HepG2 (cell line): ENCODE measurements at regions not wholly inside any gene's neighbourhood (a gene's known extent, or its start where the extent isn't known, plus 50 kb on each side); places are given as distances from the start of the nearest gene placed in this dataset.
A peak's percentile ranks its signal among the peaks of the same experiment; 100 is the strongest.
"Not testable (repeated sequence)": the region's sequence is repeated elsewhere in the genome, so short reads cannot be mapped to it uniquely, and the experiment has no call there.

Source experiments
- ATAC-seq: fragments of 200-7000 bp; cut with Tn5 transposase; 3 replicates; pipeline ENCODE4 v1.9.1; 2020; ENCODE audit warnings: mild to moderate bottlenecking, moderate library complexity
- BruUV-seq: library from RNA; stranded (reverse); fragments of 400-500 nt; replicated peaks from 2 replicates; lab custom pipeline; 2021; lab: Mats Ljungman, UMichigan
- CTCF ChIA-PET: fragments of 300-600 bp; formaldehyde crosslinking; extraction: SDS; loops from one replicate; lab custom pipeline; 2021; ENCODE audit warnings: low total read pairs, inconsistent platforms, low intra/inter-chr PET ratio; lab: Yijun Ruan, JAX
- POLR2A ChIA-PET: fragments of 350-600 bp; sonication (Branson Sonifier 250); formaldehyde crosslinking; loops from one replicate; lab custom pipeline; 2020; ENCODE audit warnings: antibody characterized with exemption, inconsistent platforms; lab: Yijun Ruan, JAX
- DNase-seq: peaks from one replicate; pipeline ENCODE4 v3.0.0-alpha.2; 2015; ENCODE audit warnings: low spot score
- FAIRE-seq: peaks from 3 replicates; lab custom pipeline; 2011; peaks lifted over from hg19 to GRCh38; lab: Jason Lieb, UNC
- H2AFZ ChIP-seq: one replicate; pipeline ENCODE4 v1.6.1; 2011; ENCODE audit warnings: low read length, inconsistent platforms
- H3K27ac ChIP-seq: fragments of 300-600 bp; 3 replicates; pipeline ENCODE4 v1.8.0; 2011; ENCODE audit warnings: mixed run types, mild to moderate bottlenecking, mixed read lengths, low read length, inconsistent platforms; ENCODE audit not compliant: insufficient read depth; ENCODE audit errors: extremely low read length
- H3K27me3 ChIP-seq, 2 experiments: fragments of 200-600 bp in 1 of 2; 2 replicates in 1 of 2; 3 replicates in 1 of 2; pipeline versions ENCODE4 v1.6.0 to v1.8.0; 2011; ENCODE audit warnings: low read length in 2 of 2, mild to moderate bottlenecking in 2 of 2, moderate library complexity in 2 of 2, inconsistent platforms in 1 of 2; ENCODE audit not compliant: insufficient read depth in 2 of 2, control insufficient read depth in 1 of 2
- H3K36me3 ChIP-seq, 2 experiments: fragments of 200-600 bp in 1 of 2; replicated peaks in 1 of 2; 2 replicates in 1 of 2; 3 replicates in 1 of 2; pipeline versions ENCODE4 v1.5.1 to v1.8.0; 2011; ENCODE audit warnings: low read length in 2 of 2, inconsistent platforms in 1 of 2; ENCODE audit not compliant: insufficient read depth in 2 of 2, control insufficient read depth in 1 of 2
- H3K4me1 ChIP-seq: 2 replicates; pipeline ENCODE4 v1.5.1; 2012; ENCODE audit warnings: low read length, inconsistent platforms; ENCODE audit not compliant: insufficient read depth
- H3K4me2 ChIP-seq: 2 replicates; pipeline ENCODE4 v1.6.0; 2011; ENCODE audit warnings: low read depth, low read length, inconsistent platforms
- H3K4me3 ChIP-seq, 3 experiments: fragments of 200-600 bp in 1 of 3; sonication (generic), shearing (Covaris generic) in 1 of 3; replicated peaks in 1 of 3; 2 replicates each; pipeline ENCODE4 v1.5.1; 2011 to 2016; ENCODE audit warnings: low read length in 3 of 3, inconsistent platforms in 2 of 3, low read depth in 2 of 3, mild to moderate bottlenecking in 2 of 3, control low read depth in 1 of 3, mixed read lengths in 1 of 3; ENCODE audit not compliant: insufficient read depth in 1 of 3
- H3K79me2 ChIP-seq: one replicate; pipeline ENCODE4 v1.6.1; 2011; ENCODE audit warnings: low read length, inconsistent platforms; ENCODE audit not compliant: insufficient read depth
- H3K9ac ChIP-seq: 2 replicates; pipeline ENCODE4 v1.6.0; 2011; ENCODE audit warnings: mild to moderate bottlenecking, low read depth, low read length, inconsistent platforms; ENCODE audit not compliant: insufficient read depth
- H3K9me3 ChIP-seq: 2 replicates; pipeline ENCODE4 v1.5.1; 2012; ENCODE audit warnings: mild to moderate bottlenecking, low read length
- H4K20me1 ChIP-seq: 2 replicates; pipeline ENCODE4 v1.6.0; 2011; ENCODE audit warnings: inconsistent platforms, mild to moderate bottlenecking, low read length, moderate library complexity; ENCODE audit not compliant: insufficient read depth
- HES4 ChIP-seq: sonication (generic); formaldehyde crosslinking; IDR thresholded peaks from 2 replicates; pipeline ENCODE4 v1.9.0; 2021; ENCODE audit warnings: mild to moderate bottlenecking, missing genetic modification reagents, borderline replicate concordance
- ISX ChIP-seq: sonication (generic); formaldehyde crosslinking; conservative IDR thresholded peaks from 2 replicates; pipeline ENCODE4 v1.5.0; 2020; ENCODE audit warnings: missing genetic modification reagents
- RAD21 ChIP-seq: fragments of 450-650 bp; formaldehyde crosslinking; IDR thresholded peaks from 2 replicates; pipeline ENCODE4 v1.5.0; 2020; ENCODE audit warnings: mild to moderate bottlenecking
- SPEN ChIP-seq: sonication (generic); formaldehyde crosslinking; IDR thresholded peaks from 2 replicates; pipeline ENCODE4 v1.5.1; 2020; ENCODE audit warnings: low read depth, mild to moderate bottlenecking, missing genetic modification reagents
- TP53 ChIP-seq: sonication (generic); formaldehyde crosslinking; conservative IDR thresholded peaks from 2 replicates; pipeline ENCODE4 v1.4.0; 2020; ENCODE audit warnings: missing genetic modification reagents
- ZBTB21 ChIP-seq: sonication (generic); formaldehyde crosslinking; IDR thresholded peaks from 2 replicates; pipeline ENCODE4 v1.4.0; 2020; ENCODE audit warnings: missing genetic modification reagents
- WGBS: methylation state at CpG from one replicate; pipeline ENCODE4 v1.1.6; 2017; ENCODE audit warnings: low lambda C conversion rate; 5-methylcytosine and 5-hydroxymethylcytosine counted together
- in situ Hi-C: cut with HindIII; loops from 2 replicates; pipeline ENCODE4 v1.10.0; 2017; ENCODE audit warnings: low pct_unique_long_range_greater_than_20kb; ENCODE audit not compliant: extremely low pct_ligation_motif_present
- intact Hi-C: fragments of 100-400 bp; cut with micrococcal nuclease; formaldehyde crosslinking; loops from one replicate; pipeline ENCODE4 v1.10.0; 2022; ENCODE audit not compliant: unreplicated experiment
- TF ChIP-seq, protein P1 (sequence below): sonication (generic); formaldehyde crosslinking; IDR thresholded peaks from 2 replicates; pipeline ENCODE4 v1.4.0; 2020; ENCODE audit warnings: missing genetic modification reagents, borderline replicate concordance
- TF ChIP-seq, protein P2 (sequence below): sonication (generic); formaldehyde crosslinking; conservative IDR thresholded peaks from 2 replicates; pipeline ENCODE4 v1.8.0; 2022; ENCODE audit warnings: low read depth, missing genetic modification reagents

DNA sequence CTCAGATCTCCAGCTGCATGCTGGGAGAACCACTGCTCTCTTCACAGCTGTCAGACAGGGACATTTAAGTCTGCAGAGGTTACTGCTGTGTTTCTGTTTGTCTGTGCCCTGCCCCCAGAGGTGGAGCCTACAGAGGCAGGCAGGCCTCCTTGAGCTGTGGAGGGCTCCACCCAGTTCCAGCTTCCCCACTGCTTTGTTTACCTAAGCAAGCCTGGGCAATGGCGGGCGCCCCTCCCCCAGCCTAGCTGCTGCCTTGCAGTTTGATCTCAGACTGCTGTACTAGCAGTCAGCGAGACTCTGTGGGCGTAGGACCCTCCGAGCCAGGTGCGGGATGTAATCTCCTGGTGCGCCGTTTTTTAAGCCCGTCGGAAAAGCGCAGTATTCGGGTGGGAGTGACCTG, 903.0 kb downstream of the PLOD2 start:
- BruUV-seq, POLR2A ChIA-PET, in situ Hi-C loops, H3K79me2 ChIP-seq, intact Hi-C loops, H4K20me1 ChIP-seq, ATAC-seq, H3K36me3 ChIP-seq, CTCF ChIA-PET, H3K9ac ChIP-seq, H2AFZ ChIP-seq, H3K4me3 ChIP-seq, H3K4me1 ChIP-seq, FAIRE-seq, H3K9me3 ChIP-seq, H3K27me3 ChIP-seq, H3K4me2 ChIP-seq, H3K27ac ChIP-seq: not testable (repeated sequence)
- TF ChIP-seq, protein P1, sequence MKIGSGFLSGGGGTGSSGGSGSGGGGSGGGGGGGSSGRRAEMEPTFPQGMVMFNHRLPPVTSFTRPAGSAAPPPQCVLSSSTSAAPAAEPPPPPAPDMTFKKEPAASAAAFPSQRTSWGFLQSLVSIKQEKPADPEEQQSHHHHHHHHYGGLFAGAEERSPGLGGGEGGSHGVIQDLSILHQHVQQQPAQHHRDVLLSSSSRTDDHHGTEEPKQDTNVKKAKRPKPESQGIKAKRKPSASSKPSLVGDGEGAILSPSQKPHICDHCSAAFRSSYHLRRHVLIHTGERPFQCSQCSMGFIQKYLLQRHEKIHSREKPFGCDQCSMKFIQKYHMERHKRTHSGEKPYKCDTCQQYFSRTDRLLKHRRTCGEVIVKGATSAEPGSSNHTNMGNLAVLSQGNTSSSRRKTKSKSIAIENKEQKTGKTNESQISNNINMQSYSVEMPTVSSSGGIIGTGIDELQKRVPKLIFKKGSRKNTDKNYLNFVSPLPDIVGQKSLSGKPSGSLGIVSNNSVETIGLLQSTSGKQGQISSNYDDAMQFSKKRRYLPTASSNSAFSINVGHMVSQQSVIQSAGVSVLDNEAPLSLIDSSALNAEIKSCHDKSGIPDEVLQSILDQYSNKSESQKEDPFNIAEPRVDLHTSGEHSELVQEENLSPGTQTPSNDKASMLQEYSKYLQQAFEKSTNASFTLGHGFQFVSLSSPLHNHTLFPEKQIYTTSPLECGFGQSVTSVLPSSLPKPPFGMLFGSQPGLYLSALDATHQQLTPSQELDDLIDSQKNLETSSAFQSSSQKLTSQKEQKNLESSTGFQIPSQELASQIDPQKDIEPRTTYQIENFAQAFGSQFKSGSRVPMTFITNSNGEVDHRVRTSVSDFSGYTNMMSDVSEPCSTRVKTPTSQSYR, result peak; percentile 83
- DNase-seq, result peak; percentile 2
- 61% methylated on average over 7 of the region's 12 CpGs for WGBS

DNA sequence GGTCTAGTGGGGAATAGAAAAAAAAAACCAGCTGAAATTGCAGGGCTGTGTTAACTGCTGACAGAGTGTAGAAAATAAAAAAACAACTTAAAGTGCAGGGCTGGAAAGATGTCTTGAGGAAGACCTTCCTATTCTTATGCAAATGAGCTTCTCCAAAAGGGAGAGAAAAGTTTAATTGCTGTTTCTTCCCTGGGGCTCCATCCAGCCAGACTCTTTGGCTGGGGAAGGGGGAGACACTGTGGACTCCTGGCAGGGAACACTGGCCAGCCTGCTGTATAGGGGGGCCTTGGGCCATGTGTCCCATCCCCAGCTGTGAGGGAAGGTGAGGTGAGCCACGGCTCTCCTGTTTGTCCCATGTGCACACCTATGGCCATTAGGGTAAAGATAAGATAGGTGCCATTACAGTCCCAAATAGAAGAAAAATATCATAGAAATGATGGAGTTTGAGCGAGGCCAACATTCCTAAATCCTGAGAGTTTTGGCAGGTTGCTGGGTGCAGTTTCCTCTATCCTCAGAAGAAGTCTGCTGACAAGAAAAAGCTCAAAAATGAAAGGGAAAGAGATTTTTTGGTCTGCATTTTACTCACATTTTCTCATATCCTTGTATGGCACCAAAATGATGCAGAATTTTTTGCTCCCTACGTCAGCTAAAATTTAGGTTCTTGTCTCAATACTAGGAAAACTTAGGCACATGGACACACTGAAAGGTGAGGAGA, 901.7 kb downstream of the PLOD2 start:
- 11% methylated on average over 3 of the region's 3 CpGs for WGBS
- intact Hi-C loops, result no loop called here
- DNase-seq, result no peak
- no peaks in the 10 kb centered on the region for H3K4me1 ChIP-seq
- BruUV-seq, result no TSS peak
- no peaks in the 10 kb centered on the region for H3K79me2 ChIP-seq
- no peak for ATAC-seq
- H3K36me3 ChIP-seq, result no peaks in the 10 kb centered on the region
- ChIA-PET CTCF (no interaction called here), POLR2A (no interaction called here)
- no peak overlapping the region for H3K27ac ChIP-seq
- H3K4me2 ChIP-seq, result no peak overlapping the region
- no peak overlapping the region for H3K9ac ChIP-seq
- H3K4me3 ChIP-seq, result no peak overlapping the region
- H3K9me3 ChIP-seq, result no peaks in the 10 kb centered on the region
- H3K27me3 ChIP-seq, result no peaks in the 10 kb centered on the region
- no peak overlapping the region for H2AFZ ChIP-seq
- no peaks in the 10 kb centered on the region for H4K20me1 ChIP-seq
- FAIRE-seq, result no peak
- in situ Hi-C loops, result no loop called here
- no peak for TF ChIP-seq TP53 (CRISPR knock-in tag)
- TF ChIP-seq ZBTB21 (CRISPR knock-in tag), result no peak
- TF ChIP-seq RAD21 (CRISPR knock-in tag), result no peak
- TF ChIP-seq SPEN (CRISPR knock-in tag), result no peak
- TF ChIP-seq ISX, result no peak
- TF ChIP-seq HES4 (CRISPR knock-in tag), result no peak
- TF ChIP-seq, protein P2, sequence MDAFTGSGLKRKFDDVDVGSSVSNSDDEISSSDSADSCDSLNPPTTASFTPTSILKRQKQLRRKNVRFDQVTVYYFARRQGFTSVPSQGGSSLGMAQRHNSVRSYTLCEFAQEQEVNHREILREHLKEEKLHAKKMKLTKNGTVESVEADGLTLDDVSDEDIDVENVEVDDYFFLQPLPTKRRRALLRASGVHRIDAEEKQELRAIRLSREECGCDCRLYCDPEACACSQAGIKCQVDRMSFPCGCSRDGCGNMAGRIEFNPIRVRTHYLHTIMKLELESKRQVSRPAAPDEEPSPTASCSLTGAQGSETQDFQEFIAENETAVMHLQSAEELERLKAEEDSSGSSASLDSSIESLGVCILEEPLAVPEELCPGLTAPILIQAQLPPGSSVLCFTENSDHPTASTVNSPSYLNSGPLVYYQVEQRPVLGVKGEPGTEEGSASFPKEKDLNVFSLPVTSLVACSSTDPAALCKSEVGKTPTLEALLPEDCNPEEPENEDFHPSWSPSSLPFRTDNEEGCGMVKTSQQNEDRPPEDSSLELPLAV (CRISPR knock-in tag), result no peak
